ENCODE measurements at regions not wholly inside any gene's neighbourhood (a gene's known extent, or its start where the extent isn't known, plus 50 kb on each side); places are given as distances from the start of the nearest gene placed in this dataset.

GRCh38 chr11:127225619-127226018 lies 225.0 kb upstream of the KIRREL3 start:
- in situ Hi-C loops (cut with MboI; ENCODE audit: low sequenced_read_pairs): no loop called here

DNA sequence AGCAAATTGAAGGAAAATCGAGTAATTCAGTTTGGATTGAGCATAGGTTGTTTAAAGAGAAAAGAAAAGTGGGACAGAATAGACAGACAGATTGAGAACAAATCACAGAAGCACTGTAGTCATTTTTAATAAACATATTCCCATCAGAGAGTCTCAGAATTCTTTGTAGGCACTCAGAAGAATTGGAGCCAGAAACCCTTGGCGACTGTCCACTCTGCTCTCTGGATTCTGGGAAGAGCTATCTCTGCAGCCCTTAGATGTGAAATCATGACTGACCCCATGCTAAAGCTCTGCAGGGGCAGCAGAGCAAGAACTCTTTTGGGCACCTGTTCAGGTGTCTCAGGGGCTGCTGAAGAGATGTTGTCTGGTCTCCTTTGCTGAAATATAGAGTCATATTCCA lies 223.7 kb upstream of the KIRREL3 start:
- in situ Hi-C loops (cut with MboI; ENCODE audit: low sequenced_read_pairs): no loop called here

DNA sequence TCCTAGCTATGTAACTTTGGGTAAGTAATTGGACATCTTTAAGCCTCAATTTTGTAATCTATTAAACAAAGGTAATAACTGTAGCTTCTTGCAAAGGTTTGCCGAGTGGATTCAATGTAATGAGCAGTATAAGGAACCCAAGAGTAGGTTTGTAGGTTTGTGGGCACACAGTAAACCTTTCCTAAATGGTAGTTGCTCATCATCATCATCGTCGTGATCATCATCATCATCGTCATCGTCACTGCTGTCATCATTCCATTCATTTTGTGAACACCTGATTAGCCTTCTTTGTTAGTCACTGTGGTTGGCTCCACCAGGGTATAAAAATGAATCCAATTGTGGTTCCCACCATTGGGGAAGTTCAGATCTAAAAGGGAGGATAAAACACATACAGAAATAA lies 223.1 kb upstream of the KIRREL3 start:
- in situ Hi-C loops (cut with MboI; ENCODE audit: low sequenced_read_pairs): no loop called here

DNA sequence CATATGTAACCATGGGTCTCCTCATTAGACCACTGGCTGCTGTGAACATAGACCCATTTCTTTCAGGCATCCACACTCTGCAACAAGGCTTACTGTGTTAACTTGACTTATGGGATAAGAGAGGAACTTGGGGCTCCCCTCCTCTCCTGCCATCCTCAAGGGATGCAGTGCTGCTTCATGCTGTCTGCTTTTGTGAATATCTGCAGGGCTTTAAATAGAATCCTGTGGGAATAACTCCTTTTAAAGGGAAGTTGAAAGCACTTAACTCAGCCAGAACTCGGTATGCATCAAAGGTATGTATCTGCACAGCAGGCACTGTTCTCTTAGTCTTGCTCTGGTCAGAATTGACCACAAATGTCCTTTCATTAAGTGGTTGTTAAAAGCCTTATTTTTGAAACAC lies 222.5 kb upstream of the KIRREL3 start:
- in situ Hi-C loops (cut with MboI; ENCODE audit: low sequenced_read_pairs): no loop called here

- in situ Hi-C loops (cut with MboI; ENCODE audit: low sequenced_read_pairs): no loop called here
Observed at GRCh38 chr11:127219704-127220103, 219.1 kb upstream of the KIRREL3 start.

DNA sequence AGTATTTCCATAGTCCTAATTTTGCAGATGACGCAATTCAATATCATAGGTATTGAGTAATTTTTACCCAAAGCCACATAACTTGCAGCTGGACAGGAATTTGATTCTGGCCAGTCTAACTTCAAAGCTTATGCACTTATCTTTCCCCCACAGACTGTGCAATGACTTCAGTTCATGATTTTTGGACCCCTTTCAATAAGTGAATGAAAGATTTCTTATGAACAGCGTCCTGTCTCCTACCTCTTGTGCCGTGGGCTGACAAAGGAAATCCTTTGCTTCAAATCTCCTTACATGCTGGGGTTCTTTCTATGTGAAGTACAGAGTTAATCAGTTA lies 217.7 kb upstream of the KIRREL3 start:
- in situ Hi-C loops (cut with MboI; ENCODE audit: low sequenced_read_pairs): no loop called here

GRCh38 chr11:127217452-127218274 lies 217.1 kb upstream of the KIRREL3 start:
- in situ Hi-C loops (cut with MboI; ENCODE audit: low sequenced_read_pairs): no loop called here

- in situ Hi-C loops (cut with MboI; ENCODE audit: low sequenced_read_pairs): no loop called here
Observed at GRCh38 chr11:127205688-127206217, 205.2 kb upstream of the KIRREL3 start.

DNA sequence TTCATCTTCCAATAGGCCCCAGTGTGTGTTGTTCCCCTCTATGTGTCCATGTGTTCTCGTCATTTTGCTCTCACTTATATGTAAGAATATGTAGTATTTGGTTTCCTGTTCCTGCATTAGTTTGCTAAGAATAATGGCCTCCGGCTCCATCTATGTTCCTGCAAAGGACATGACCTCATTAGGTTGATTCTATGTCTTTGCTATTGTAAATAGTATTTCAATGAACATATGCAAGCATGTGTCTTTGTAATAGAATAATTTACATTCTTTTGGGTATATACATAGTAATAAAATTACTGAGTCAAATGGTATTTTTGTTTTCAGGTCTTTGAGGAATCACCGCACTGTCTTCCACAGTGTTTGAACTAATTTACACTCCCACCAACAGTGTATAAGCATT lies 202.9 kb upstream of the KIRREL3 start:
- in situ Hi-C loops (cut with MboI; ENCODE audit: low sequenced_read_pairs): no loop called here

GRCh38 chr11:127202105-127202504 lies 201.5 kb upstream of the KIRREL3 start:
- in situ Hi-C loops (cut with MboI; ENCODE audit: low sequenced_read_pairs): no loop called here

GRCh38 chr11:127199306-127199801 lies 198.8 kb upstream of the KIRREL3 start:
- in situ Hi-C loops (cut with MboI; ENCODE audit: low sequenced_read_pairs): no loop called here

GRCh38 chr11:127195501-127196120 lies 195.0 kb upstream of the KIRREL3 start:
- in situ Hi-C loops (cut with MboI; ENCODE audit: low sequenced_read_pairs): no loop called here

GRCh38 chr11:127194521-127194920 lies 194.0 kb upstream of the KIRREL3 start:
- in situ Hi-C loops (cut with MboI; ENCODE audit: low sequenced_read_pairs): no loop called here

DNA sequence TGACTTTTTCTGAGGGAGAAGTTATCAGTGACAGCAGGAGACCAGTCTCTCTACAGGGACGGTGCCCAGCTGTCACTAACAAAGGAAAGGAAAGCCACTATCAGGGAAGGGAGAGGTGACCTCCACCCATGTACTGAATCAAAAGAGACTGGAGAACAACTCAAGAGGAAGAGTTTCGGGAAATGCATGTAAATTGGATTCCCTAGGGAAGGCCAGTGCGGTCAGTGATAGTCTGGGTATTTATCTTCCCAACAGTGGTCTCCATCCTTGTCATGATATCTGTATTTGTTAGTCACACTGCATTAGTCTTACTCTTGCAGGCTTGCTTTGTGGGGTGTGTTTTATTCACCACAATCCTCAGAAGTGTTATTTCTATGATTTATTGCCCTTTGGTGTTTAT lies 193.4 kb upstream of the KIRREL3 start:
- in situ Hi-C loops (cut with MboI; ENCODE audit: low sequenced_read_pairs): no loop called here

DNA sequence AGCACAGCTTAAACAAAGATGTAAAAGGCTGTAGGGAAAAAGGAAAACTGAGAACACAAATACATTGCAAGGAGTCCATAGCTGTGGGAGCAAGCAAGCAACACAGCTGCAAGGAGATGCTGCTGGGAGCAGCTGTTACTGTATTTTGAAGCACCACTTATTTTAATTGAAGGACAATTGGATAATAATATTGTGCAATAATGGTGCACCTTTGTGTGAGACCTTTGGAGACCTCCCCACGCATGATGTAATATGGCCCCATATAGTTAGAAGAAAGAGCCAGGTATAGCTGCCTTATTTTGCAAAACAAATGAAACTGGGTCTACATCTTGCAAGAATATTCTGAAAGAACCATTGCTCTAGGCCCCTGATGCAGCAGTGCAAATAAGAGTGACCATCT lies 191.1 kb upstream of the KIRREL3 start:
- in situ Hi-C loops (cut with MboI; ENCODE audit: low sequenced_read_pairs): no loop called here

DNA sequence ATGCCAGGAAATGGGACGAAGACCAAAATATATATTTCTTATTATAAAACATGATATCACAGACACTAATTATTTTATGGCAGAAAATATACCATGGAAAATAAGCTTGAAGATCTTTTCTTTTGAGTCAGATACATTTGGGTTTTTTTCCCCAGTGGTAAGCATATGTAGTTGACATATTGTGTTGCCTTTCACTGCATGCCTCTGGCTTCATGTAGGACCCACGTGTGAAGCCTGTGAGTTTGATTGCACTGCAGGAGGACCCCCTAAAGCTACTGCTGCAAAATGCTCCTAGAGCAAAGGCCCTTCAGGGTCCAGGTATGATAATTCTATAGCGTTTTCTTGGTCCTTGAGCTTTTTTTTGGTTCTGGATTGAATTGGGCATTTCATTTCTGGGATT lies 190.7 kb upstream of the KIRREL3 start:
- in situ Hi-C loops (cut with MboI; ENCODE audit: low sequenced_read_pairs): no loop called here

- in situ Hi-C loops (cut with MboI; ENCODE audit: low sequenced_read_pairs): no loop called here
Observed at GRCh38 chr11:127182586-127183203, 182.1 kb upstream of the KIRREL3 start.

- in situ Hi-C loops (cut with MboI; ENCODE audit: low sequenced_read_pairs): no loop called here
Observed at GRCh38 chr11:127157225-127157624, 156.7 kb upstream of the KIRREL3 start.

DNA sequence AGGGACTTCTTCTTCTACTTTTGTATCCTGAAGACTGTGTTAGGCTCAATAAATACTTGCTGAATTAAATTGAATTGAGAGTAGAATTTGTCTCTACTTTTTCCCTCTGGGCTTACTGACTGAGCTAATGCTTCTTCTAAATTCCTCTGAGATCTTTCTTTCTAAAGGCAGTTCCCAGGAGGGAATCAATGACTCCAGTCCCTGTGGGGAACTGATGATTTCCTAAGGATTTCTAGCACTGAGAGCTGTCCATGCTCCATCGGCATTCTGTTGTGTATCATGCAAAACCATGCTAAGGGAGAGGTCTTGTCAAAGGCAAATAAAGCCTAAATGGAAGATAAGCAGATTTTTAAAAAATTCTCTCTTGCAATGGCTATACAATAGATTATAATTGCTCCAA lies 148.8 kb upstream of the KIRREL3 start:
- in situ Hi-C loops (cut with MboI; ENCODE audit: low sequenced_read_pairs): no loop called here

GRCh38 chr11:127143251-127143650 lies 142.7 kb upstream of the KIRREL3 start:
- in situ Hi-C loops (cut with MboI; ENCODE audit: low sequenced_read_pairs): no loop called here

- in situ Hi-C loops (cut with MboI; ENCODE audit: low sequenced_read_pairs): no loop called here
Observed at GRCh38 chr11:127138613-127139012, 138.0 kb upstream of the KIRREL3 start.

GRCh38 chr11:127137771-127138280 lies 137.3 kb upstream of the KIRREL3 start:
- in situ Hi-C loops (cut with MboI; ENCODE audit: low sequenced_read_pairs): no loop called here

All from HL-60/S4 treated with phorbol 12-myristate 13-acetate at 8.2 ng/mL for 4 days and 3 days (cell line).